Activated CD4-positive, alpha-beta T cell treated with anti-CD3 and anti-CD28 coated beads, Interleukin-2, amount 50 U/mL, for 4 hours (primary cell): ENCODE measurements at regions not wholly inside any gene's neighbourhood (a gene's known extent, or its start where the extent isn't known, plus 50 kb on each side); places are given as distances from the start of the nearest gene placed in this dataset.

Source experiments
- DNase-seq, 2 experiments: peaks; one replicate each; pipeline ENCODE4 v3.0.0-alpha.2; 2020

DNA sequence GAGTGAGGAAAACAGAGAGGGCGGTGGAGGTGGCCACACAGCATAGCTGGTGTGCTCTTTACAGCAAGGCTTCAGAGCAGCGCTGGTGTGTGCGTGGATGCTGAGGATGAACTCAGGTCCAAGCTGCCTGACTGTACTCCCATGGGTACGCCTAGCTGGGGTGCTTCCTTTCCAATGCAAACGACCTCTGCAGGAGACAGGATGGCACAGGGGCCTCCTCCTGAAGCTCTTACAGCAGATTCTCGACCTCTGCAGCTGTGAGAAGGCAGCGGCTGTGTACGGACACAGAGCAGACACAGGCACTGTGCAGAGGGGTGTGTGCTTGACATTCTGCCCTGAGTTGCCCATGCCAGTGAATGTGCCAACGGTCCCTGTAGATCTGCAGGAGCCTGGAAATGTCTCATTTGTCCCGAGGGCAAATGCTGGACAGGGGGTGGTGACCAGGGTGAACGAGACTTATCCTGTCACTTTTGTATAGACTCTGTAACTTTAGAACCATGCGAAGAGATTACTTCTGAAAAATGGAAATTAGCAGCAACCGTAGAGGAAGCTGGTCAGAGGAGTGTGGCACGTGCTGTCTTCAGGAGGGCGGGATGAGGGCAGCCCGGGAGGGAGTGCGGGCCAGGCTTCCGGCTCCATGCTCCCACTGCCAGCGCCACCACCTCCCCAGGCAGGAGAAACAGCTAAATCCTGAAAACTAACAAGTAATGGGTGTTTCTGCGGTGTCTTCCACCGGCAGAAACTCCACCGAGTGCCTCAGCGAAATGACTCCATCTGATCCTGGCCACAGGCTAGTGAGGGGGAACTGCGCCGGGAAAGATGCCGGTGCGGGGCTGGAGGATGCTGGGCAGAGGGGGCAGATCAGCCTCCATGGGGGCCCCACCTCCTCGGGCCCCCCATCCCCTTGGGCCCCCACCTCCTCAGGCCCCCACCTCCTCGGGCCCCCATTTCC, 120.9 kb upstream of the RPS6KA2 start:
- no peak for DNase-seq

- DNase-seq: no peak
Measured at GRCh38 chr6:166745801-166746668, 119.0 kb upstream of the RPS6KA2 start.

GRCh38 chr6:166744223-166745134, 117.4 kb upstream of the RPS6KA2 start:
- no peak for DNase-seq

- DNase-seq: no peak
Measured at GRCh38 chr6:166743406-166744222, 116.6 kb upstream of the RPS6KA2 start.

GRCh38 chr6:166742981-166743380, 115.9 kb upstream of the RPS6KA2 start:
- DNase-seq: no peak

DNA sequence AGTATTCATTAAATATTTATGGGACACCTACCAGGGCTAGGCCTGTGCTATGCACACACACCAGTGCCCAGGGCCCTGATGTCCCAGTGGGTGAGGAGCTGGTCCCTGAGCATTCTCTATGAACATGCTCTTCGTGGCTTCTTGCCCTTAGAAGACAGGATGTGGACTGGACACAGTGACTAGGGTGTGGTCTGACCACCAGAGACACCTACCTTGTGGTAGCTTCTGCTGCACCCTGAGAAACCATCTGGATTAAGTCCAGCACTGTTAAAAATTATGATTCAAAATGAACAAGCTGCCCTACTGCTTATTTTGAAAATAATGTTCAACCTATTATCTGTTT, 112.9 kb upstream of the RPS6KA2 start:
- DNase-seq: no peak

- DNase-seq: no peak
Measured at GRCh38 chr6:166739117-166739975, 112.3 kb upstream of the RPS6KA2 start.

DNA sequence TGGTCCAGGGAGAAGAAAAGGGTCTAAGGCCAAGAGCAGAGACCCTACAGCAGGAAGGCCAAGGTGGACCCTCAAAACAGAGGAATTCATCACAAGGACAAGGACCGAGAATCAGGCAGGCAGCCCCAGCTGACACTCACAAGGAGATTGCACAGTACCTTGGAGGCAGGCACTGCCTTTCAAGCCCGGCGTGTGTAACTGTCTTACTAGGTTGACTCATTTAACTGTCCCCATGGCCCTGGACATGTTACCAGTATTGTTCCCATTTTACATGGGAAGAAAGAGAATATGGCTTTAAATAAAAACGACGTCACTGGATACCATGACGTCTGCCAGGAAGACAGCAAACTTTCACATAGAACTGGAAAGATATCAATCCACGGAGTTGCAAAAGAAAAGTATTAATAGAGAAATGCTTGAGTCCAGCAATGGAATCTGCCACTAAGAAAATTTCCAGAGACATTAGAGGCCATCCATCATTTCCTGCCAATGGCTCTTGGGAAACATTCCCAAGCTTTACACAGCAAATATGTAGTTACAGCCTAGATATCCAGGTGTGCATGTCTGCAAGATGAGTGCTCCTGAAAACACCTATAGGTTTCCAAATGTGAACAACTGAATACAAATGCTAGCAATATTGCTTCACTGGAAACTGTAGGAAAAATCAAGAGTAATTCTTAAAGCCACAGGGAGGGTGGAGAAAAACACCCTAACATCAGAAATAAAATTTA, 111.5 kb upstream of the RPS6KA2 start:
- DNase-seq: no peak

GRCh38 chr6:166737261-166737660, 110.2 kb upstream of the RPS6KA2 start:
- no peak for DNase-seq

GRCh38 chr6:166736634-166737033, 109.6 kb upstream of the RPS6KA2 start:
- no peak for DNase-seq

GRCh38 chr6:166733900-166734299, 106.8 kb upstream of the RPS6KA2 start:
- DNase-seq: no peak

DNA sequence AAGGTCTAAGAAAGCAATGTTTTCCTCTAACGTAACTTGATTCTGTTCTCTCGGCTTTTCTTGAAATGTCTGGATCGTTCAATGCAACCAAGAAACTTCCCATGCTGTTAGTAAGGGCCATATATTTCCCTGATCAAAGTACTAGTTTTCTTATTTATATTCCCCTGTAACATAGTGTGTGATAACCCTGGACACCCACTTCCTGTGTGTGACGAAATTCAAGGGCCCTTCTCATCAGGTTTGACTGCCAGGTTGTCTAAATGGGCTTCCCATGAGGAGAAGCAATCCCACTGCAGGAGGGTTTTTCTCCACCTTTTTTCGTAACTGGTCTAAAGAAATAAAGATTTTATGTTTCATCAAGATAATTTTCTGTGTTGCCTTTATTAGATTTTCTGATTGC, 102.6 kb upstream of the RPS6KA2 start:
- no peak for DNase-seq

DNA sequence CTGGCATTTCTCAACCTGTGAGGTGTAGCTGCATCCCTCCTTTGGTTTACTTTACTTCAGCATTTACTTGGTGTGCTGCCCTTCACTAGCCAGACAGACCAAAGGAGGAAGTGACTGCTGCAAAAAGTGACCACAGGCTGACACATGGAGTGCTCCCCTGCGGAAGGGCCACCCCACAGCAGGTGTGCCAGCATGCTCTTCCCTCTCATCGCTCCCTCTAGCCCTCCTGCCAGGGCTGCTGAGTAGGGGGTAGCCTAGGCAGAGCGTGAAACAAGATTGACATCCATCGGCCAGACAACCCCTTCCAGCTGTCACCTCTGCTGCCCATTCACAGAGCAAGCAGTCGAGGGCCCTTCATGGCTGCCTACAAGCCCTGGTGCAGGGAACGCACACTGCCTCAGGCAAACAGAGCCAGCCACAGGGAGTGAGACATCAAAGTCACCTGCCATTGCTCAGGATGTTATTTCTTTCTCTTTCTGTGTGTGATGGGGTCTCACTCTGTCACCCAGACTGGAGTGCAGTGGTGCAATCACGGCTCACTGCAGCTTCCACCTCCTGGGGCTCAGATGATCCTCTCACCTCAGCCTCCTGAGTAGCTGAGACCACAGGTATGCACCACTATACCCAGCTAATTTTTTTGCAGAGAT, 102.0 kb upstream of the RPS6KA2 start:
- no peak for DNase-seq

- no peak for DNase-seq
Measured at GRCh38 chr6:166726201-166726600, 99.2 kb upstream of the RPS6KA2 start.

GRCh38 chr6:166725571-166725970, 98.5 kb upstream of the RPS6KA2 start:
- no peak for DNase-seq

DNA sequence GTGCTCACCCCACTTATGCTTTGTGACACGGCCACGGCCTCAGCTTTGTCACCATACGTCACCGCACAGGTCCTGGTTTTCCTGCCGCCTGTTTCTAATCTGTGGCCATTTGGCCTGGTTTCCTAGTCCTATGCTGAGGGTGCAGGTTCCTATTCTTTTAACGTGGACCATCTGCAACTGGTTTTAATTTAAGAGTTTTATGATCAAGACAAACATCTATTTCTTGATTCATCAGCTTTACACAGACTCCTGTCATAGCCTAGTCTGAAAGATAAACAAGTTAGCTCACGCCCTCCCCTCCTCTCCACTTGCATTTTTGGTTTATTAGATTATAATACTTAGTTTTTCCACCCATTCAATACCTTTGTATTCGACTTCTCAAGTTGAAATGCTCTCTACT, 97.5 kb upstream of the RPS6KA2 start:
- no peak for DNase-seq

DNA sequence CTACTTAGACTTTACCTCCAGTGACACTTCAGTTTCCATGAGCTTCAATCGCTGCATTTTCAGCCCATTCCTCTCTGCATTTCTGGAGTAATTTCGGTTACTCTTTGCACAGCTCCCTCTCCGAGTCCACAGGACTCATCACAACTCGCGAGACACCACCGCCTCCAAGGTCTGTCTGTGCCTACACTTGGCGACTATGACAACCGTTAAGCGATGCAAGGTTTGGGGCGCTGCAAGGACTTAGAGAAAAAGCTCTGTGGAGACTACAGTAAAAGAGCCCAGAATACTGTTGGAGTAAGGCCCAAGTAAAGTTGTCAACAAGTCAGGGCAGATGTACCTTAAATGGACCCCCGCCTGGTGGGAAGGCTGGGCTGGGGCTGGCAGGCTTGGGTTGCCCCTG, 95.7 kb upstream of the RPS6KA2 start:
- DNase-seq: no peak

GRCh38 chr6:166721576-166721975, 94.5 kb upstream of the RPS6KA2 start:
- no peak for DNase-seq

GRCh38 chr6:166720856-166721255, 93.8 kb upstream of the RPS6KA2 start:
- DNase-seq: no peak

DNA sequence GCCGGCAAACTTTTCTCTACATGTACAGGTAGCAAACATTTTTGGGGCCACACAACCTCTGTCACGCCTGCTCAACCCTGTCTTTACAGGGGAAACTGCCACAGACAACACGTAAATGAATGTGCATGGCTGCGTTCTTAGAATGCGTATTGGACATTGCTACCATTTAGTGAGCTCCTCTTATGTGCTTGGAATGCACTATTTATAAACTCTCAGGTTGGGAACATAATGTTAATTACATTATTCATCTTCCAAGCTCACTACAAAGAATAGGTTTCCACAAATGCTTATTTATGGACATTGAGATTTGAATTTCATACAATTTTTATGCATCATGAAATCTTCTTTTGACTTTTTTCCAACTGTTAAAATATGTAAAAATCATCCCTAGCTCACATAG, 92.0 kb upstream of the RPS6KA2 start:
- DNase-seq: no peak
